Body of pancreas (tissue), 4 donors: ENCODE measurements at regions not wholly inside any gene's neighbourhood (a gene's known extent, or its start where the extent isn't known, plus 50 kb on each side); places are given as distances from the start of the nearest gene placed in this dataset.

Experiments
- CTCF ChIP-seq, 7 experiments: fragments of 450-650 bp in 4 of 7; fragments of 200-600 bp in 3 of 7; sonication (generic) in 3 of 7; IDR thresholded peaks; one replicate each; pipeline ENCODE4 v1.5.1; 2016 to 2019; ENCODE audit warnings: antibody characterized with exemption in 7 of 7
- POLR2A ChIP-seq, 3 donors: fragments of 450-650 bp; IDR thresholded peaks; one replicate each; pipeline ENCODE4 v1.6.1; 2016; ENCODE audit warnings: antibody characterized with exemption in 3 of 3, mild to moderate bottlenecking in 2 of 3

- TF ChIP-seq CTCF (IDR thresholded peaks at IDR 0.05), result no peak
- TF ChIP-seq POLR2A (IDR thresholded peaks at IDR 0.05), result no peak
Observed at GRCh38 chr20:11721411-11721810, 196.3 kb upstream of the BTBD3 start.
